H9 (cell line): ENCODE measurements at regions not wholly inside any gene's neighbourhood (a gene's known extent, or its start where the extent isn't known, plus 50 kb on each side); places are given as distances from the start of the nearest gene placed in this dataset.

Source experiments
- DNase-seq: peaks from one replicate; pipeline ENCODE4 v3.0.0-alpha.2; 2017
- H2AFZ ChIP-seq: one replicate; pipeline ENCODE4 v1.6.1; 2013; ENCODE audit warnings: mild to moderate bottlenecking, low read length, control low read depth, moderate library complexity
- H2AK5ac ChIP-seq: 2 replicates; pipeline ENCODE4 v1.6.1; 2013; ENCODE audit warnings: low read length, control low read depth, mixed read lengths; ENCODE audit not compliant: insufficient read length
- H2BK120ac ChIP-seq: one replicate; pipeline ENCODE4 v1.6.1; 2013; ENCODE audit warnings: low read depth, mild to moderate bottlenecking, low read length, control low read depth, inconsistent platforms; ENCODE audit not compliant: poor library complexity, severe bottlenecking
- H2BK12ac ChIP-seq: 2 replicates; pipeline ENCODE4 v1.6.1; 2013; ENCODE audit warnings: low read length, control low read depth, mixed read lengths, low read depth; ENCODE audit not compliant: insufficient read length
- H2BK15ac ChIP-seq: 2 replicates; pipeline ENCODE4 v1.6.1; 2013; ENCODE audit warnings: low read depth, low read length, control low read depth
- H2BK20ac ChIP-seq: one replicate; pipeline ENCODE4 v1.6.1; 2013; ENCODE audit warnings: low read depth, mild to moderate bottlenecking, low read length, control low read depth, inconsistent platforms; ENCODE audit not compliant: poor library complexity, severe bottlenecking
- H2BK5ac ChIP-seq: 2 replicates; pipeline ENCODE4 v1.6.1; 2013; ENCODE audit warnings: low read length, control low read depth, mixed read lengths; ENCODE audit not compliant: insufficient read length
- H3K14ac ChIP-seq: 2 replicates; pipeline ENCODE4 v1.6.1; 2013; ENCODE audit warnings: low read length, control low read depth; ENCODE audit not compliant: insufficient read depth
- H3K18ac ChIP-seq: 2 replicates; pipeline ENCODE4 v1.6.1; 2013; ENCODE audit warnings: low read depth, mild to moderate bottlenecking, mixed read lengths, low read length, control low read depth; ENCODE audit not compliant: insufficient read length
- H3K23ac ChIP-seq: 2 replicates; pipeline ENCODE4 v1.6.1; 2013; ENCODE audit warnings: low read length, control low read depth, mixed read lengths, low read depth; ENCODE audit not compliant: insufficient read length
- H3K23me2 ChIP-seq: 2 replicates; pipeline ENCODE4 v1.6.1; 2013; ENCODE audit warnings: low read depth, mild to moderate bottlenecking, mixed read lengths, low read length, control low read depth; ENCODE audit not compliant: insufficient read length, poor library complexity, severe bottlenecking
- H3K27ac ChIP-seq: 2 replicates; pipeline ENCODE4 v1.5.1; 2013; ENCODE audit warnings: low read length, control low read depth, mixed read lengths, low read depth; ENCODE audit not compliant: insufficient read length
- H3K27me3 ChIP-seq: 2 replicates; pipeline ENCODE4 v1.6.1; 2013; ENCODE audit warnings: low read length, control low read depth, inconsistent platforms; ENCODE audit not compliant: insufficient read depth
- H3K4ac ChIP-seq: 2 replicates; pipeline ENCODE4 v1.6.1; 2013; ENCODE audit warnings: low read depth, mild to moderate bottlenecking, control low read depth, inconsistent platforms, low read length, moderate library complexity
- H3K4me1 ChIP-seq: 2 replicates; pipeline ENCODE4 v1.6.1; 2013; ENCODE audit warnings: low read length, control low read depth, inconsistent platforms; ENCODE audit not compliant: insufficient read depth
- H3K4me2 ChIP-seq: 2 replicates; pipeline ENCODE4 v1.6.1; 2013; ENCODE audit warnings: low read length, control low read depth, mixed read lengths; ENCODE audit not compliant: insufficient read length, insufficient read depth
- H3K56ac ChIP-seq: 2 replicates; pipeline ENCODE4 v1.6.1; 2013; ENCODE audit warnings: low read depth, mild to moderate bottlenecking, mixed read lengths, low read length, control low read depth; ENCODE audit not compliant: insufficient read length
- H3K79me1 ChIP-seq: 2 replicates; pipeline ENCODE4 v1.6.1; 2013; ENCODE audit warnings: low read depth, mild to moderate bottlenecking, moderate library complexity, low read length, control low read depth, inconsistent platforms; ENCODE audit not compliant: insufficient read depth, poor library complexity, severe bottlenecking
- H3K79me2 ChIP-seq: 2 replicates; pipeline ENCODE4 v1.6.1; 2013; ENCODE audit warnings: low read length, control low read depth, inconsistent platforms; ENCODE audit not compliant: insufficient read depth
- H3K9ac ChIP-seq: 2 replicates; pipeline ENCODE4 v1.6.1; 2013; ENCODE audit warnings: low read length, control low read depth, mixed read lengths; ENCODE audit not compliant: insufficient read length; ENCODE audit errors: extremely low read depth
- H3K9me3 ChIP-seq: one replicate; pipeline ENCODE4 v1.6.1; 2013; ENCODE audit warnings: low read depth, low read length, inconsistent platforms; ENCODE audit not compliant: control insufficient read depth
- H3T11ph ChIP-seq: one replicate; pipeline ENCODE4 v1.6.1; 2013; ENCODE audit warnings: mild to moderate bottlenecking, low read length, control low read depth, inconsistent platforms
- H4K20me1 ChIP-seq: one replicate; pipeline ENCODE4 v1.6.1; 2013; ENCODE audit not compliant: control insufficient read depth, insufficient read length, insufficient read depth
- H4K5ac ChIP-seq: 2 replicates; pipeline ENCODE4 v1.6.1; 2013; ENCODE audit warnings: low read depth, mild to moderate bottlenecking, mixed read lengths, low read length, control low read depth; ENCODE audit not compliant: insufficient read length
- H4K8ac ChIP-seq: replicated peaks from 2 replicates; pipeline ENCODE4 v1.6.1; 2013; ENCODE audit warnings: low read length, control low read depth, mixed read lengths, low read depth; ENCODE audit not compliant: insufficient read length
- H4K91ac ChIP-seq: 2 replicates; pipeline ENCODE4 v1.6.1; 2013; ENCODE audit warnings: low read depth, mild to moderate bottlenecking, moderate library complexity, mixed read lengths, low read length, control low read depth; ENCODE audit not compliant: insufficient read length
- H3K27ac Mint-ChIP-seq, 3 experiments: 2 replicates in 2 of 3; 3 replicates in 1 of 3; pipeline ENCODE4 v1.8.0; 2020 to 2021; ENCODE audit warnings: mixed read lengths in 3 of 3, mild to moderate bottlenecking in 1 of 3, moderate library complexity in 1 of 3
- H3K27me3 Mint-ChIP-seq: 2 replicates; pipeline ENCODE4 v1.8.0; 2021; ENCODE audit warnings: low read depth, mild to moderate bottlenecking, moderate library complexity, mixed read lengths
- H3K36me3 Mint-ChIP-seq, 3 experiments: 2 replicates in 2 of 3; 3 replicates in 1 of 3; pipeline ENCODE4 v1.8.0; 2020 to 2021; ENCODE audit warnings: low read depth in 3 of 3, mixed read lengths in 3 of 3; ENCODE audit not compliant: insufficient read depth in 1 of 3
- H3K4me1 Mint-ChIP-seq, 2 experiments: 2 replicates each; pipeline ENCODE4 v1.8.0; 2020; ENCODE audit warnings: mixed read lengths in 2 of 2
- H3K4me3 Mint-ChIP-seq, 2 experiments: 2 replicates in 1 of 2; 3 replicates in 1 of 2; pipeline ENCODE4 v1.8.0; 2020 to 2021; ENCODE audit warnings: mild to moderate bottlenecking in 2 of 2, mixed read lengths in 2 of 2, moderate library complexity in 1 of 2
- H3K9me3 Mint-ChIP-seq, 2 experiments: 2 replicates in 1 of 2; 3 replicates in 1 of 2; pipeline ENCODE4 v1.8.0; 2020; ENCODE audit warnings: mild to moderate bottlenecking in 2 of 2, mixed read lengths in 2 of 2, moderate library complexity in 1 of 2
- CTCF ChIP-seq: fragments of 200-600 bp; sonication (generic); conservative IDR thresholded peaks from 3 replicates; pipeline ENCODE4 v1.8.0; 2021; ENCODE audit warnings: antibody characterized with exemption, mild to moderate bottlenecking
- WGBS: extraction: QIAGEN DNeasy Blood & Tissue Kit; methylation state at CpG from one replicate; pipeline ENCODE4 v1.1.7; 2013; ENCODE audit warnings: missing lambda C conversion rate, low lambda C conversion rate, mixed read lengths; ENCODE audit not compliant: insufficient read length; ENCODE audit errors: extremely low coverage; 5-methylcytosine and 5-hydroxymethylcytosine counted together

DNA sequence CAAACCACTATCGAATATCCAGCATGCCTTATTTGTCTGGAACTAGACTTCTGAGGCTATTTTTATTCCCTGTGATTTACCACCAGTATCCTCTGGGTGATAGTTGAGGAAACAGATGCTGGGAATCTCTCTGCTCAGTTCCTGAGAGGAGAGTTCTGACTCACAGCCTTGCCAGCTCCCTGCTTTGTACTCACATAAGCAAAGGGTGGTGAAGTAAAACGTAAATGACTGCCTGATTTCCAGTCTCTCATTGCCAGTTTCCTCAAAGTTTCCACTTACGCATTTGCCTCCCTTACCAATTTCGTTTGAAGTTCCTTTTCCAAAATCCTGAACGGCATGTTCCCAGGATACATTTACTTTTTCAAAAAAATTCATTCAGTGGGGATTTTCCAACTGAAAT, 69.2 kb upstream of the HNRNPA3 start:
- Mint-ChIP-seq H3K27ac (no peak overlapping the region), H3K36me3 (no peaks in the 10 kb centered on the region), H3K4me3 (no peak overlapping the region), H3K4me1 (peaks cover 10 to 12% of the 10 kb centered on the region in 2 experiments), H3K9me3 (no peaks in the 10 kb centered on the region), H3K27me3 (peaks cover 13% of the 10 kb centered on the region)
- H3K4me1 ChIP-seq, result no peaks in the 10 kb centered on the region
- H3K18ac ChIP-seq, result no peak overlapping the region
- DNase-seq, result no peak
- H2BK5ac ChIP-seq, result no peak overlapping the region
- peaks cover under 1% of the 10 kb centered on the region for H3K23me2 ChIP-seq
- no peaks in the 10 kb centered on the region for H3K79me2 ChIP-seq
- H3K9ac ChIP-seq, result no peak overlapping the region
- H2BK12ac ChIP-seq, result no peak overlapping the region
- no peak overlapping the region for H3K4ac ChIP-seq
- no CpG with 5 or more reads among the region's 5 CpGs for WGBS
- no peak overlapping the region for H3K14ac ChIP-seq
- H3K23ac ChIP-seq, result no peak overlapping the region
- no peak overlapping the region for H2BK120ac ChIP-seq
- H3K56ac ChIP-seq, result no peak overlapping the region
- H4K20me1 ChIP-seq, result no peaks in the 10 kb centered on the region
- H2AFZ ChIP-seq, result peak overlapping the region; percentile 78
- no peak overlapping the region for H2AK5ac ChIP-seq
- H3K27me3 ChIP-seq, result no peaks in the 10 kb centered on the region
- no peak overlapping the region for H2BK15ac ChIP-seq
- H3T11ph ChIP-seq, result no peak overlapping the region
- no peaks in the 10 kb centered on the region for H3K79me1 ChIP-seq
- no peaks in the 10 kb centered on the region for H3K9me3 ChIP-seq
- no peak overlapping the region for H4K91ac ChIP-seq
- H3K27ac ChIP-seq, result no peak overlapping the region
- no peak overlapping the region for H3K4me2 ChIP-seq
- H2BK20ac ChIP-seq, result no peak overlapping the region
- H4K5ac ChIP-seq, result no peak overlapping the region
- no peak overlapping the region for H4K8ac ChIP-seq
- TF ChIP-seq CTCF, result no peak
